GM18870 (cell line): ENCODE measurements at regions not wholly inside any gene's neighbourhood (a gene's known extent, or its start where the extent isn't known, plus 50 kb on each side); places are given as distances from the start of the nearest gene placed in this dataset.

Source experiments
- ATAC-seq: cut with Tn5 transposase; IDR thresholded peaks from one replicate; pipeline ENCODE4 v1.9.1; 2021; ENCODE audit warnings: moderate library complexity; ENCODE audit not compliant: unreplicated experiment

DNA sequence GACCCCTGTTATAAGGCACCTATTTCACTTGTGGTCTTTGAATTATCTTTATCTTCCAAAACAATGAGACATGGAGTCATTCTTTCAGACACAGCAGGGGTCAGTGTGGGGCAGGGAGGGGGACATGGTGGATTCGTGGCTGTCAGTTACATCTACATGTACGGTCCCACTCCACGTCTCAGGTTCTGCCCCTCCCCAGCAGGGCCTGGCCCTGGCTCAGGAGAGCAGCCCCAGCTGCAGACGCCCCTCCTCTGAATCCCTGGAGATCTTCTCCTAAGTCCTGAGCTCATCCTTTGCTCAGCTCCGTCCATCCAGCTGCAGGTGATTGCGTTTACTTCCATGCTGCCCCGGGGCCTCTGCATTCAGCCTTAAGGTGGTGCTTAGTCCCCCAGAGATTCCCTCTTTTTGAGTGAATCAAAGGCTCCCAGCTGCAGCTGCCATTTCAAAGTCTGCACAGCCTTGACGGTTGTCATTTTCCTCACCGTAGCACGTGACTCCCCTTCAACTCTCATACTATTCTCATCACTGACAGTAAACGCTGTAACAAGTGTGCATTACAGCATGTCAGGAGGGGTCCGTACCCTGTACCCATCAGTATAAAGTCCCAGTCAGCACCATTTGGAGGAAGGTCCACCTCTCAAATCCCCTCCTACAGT, 113.4 kb upstream of the TCERG1L start:
- ATAC-seq: no peak

GRCh38 chr10:131425752-131426533, 114.4 kb upstream of the TCERG1L start:
- ATAC-seq: no peak

GRCh38 chr10:131426534-131426898, 115.0 kb upstream of the TCERG1L start:
- ATAC-seq: no peak

DNA sequence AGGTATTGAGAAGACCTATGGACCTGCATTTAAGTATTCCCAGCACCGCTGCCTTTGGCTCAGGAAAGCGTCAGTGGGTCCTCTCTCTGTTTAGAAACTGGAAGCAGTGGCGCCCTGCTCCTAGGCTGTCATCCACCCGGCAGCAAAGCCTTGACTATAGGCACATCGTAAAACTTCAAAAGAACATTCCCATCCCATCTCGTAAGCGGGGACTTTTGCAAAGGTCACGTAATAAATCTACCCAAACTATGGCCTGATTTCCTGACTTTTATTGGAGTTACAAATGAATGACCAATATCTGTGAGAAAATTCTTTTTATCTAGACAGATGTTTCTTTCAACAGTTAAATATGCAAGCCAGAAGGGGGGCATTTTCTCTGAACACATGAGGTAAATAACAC, 115.8 kb upstream of the TCERG1L start:
- no peak for ATAC-seq

DNA sequence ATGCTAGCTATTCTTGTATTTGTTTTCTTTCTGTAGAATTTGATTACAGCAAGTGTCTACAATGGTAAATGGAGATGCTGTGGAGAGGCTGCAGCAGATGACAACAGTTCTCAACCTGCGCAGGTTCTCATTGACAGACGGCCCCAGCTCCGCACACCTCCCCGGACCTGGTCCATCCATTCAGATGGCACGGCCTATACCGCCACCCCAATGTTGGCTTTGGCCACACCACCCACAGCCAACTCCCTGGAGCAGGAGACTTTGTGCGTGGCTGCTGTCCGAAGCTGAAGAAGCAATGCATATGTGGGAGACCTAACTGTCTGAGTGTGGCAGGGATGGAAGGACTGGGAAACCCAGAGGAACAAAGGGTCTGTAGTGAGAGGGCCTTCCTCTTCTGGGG, 116.4 kb upstream of the TCERG1L start:
- ATAC-seq: no peak

DNA sequence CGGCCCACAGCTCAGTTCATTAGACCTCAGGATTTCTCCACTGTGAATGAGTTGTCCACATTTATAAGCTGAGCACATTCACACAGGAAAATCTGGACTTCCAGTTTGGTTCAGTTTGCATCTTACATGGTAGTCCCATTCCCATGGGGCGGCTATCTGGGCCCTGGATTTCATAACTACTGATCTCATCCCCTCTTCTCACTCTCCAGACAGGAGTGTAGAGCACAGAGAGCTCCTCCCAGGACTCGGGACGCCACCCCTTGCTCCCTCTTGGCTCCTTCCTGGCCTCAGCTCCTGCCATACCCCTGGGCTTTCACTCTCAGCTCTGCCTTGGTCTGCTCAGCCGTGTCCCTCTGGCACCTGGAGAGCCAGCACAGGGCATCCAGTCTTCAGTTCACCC, 117.6 kb upstream of the TCERG1L start:
- ATAC-seq: no peak

- no peak for ATAC-seq
These were observed 118.4 kb upstream of the TCERG1L start for GRCh38 chr10:131429942-131430341.

- ATAC-seq: no peak
These were observed 119.3 kb upstream of the TCERG1L start for GRCh38 chr10:131430716-131431412.

- no peak for ATAC-seq
These were observed 120.0 kb upstream of the TCERG1L start for GRCh38 chr10:131431533-131431932.

- ATAC-seq: no peak
These were observed 120.6 kb upstream of the TCERG1L start for GRCh38 chr10:131431978-131432690.

DNA sequence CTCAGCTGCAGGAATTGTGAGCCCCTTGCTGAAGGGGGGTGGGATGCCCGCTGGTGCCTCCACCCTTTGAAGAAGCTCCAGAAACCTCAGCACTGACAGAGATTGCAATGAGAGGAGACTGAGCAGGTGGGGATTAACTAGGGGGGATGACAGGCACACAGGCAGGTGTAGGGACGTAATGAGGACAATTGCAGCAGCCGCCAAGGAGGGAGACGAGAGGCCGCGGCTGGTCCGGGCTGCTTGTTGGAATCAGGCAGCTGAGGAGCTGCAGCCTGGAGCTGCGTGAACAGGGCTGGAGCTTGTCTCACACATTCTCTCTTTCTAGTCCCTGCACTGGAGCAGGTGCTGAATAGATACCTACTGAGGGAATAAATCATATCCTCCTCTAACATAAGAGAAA, 122.0 kb upstream of the TCERG1L start:
- no peak for ATAC-seq

GRCh38 chr10:131435232-131435631, 123.7 kb upstream of the TCERG1L start:
- no peak for ATAC-seq

DNA sequence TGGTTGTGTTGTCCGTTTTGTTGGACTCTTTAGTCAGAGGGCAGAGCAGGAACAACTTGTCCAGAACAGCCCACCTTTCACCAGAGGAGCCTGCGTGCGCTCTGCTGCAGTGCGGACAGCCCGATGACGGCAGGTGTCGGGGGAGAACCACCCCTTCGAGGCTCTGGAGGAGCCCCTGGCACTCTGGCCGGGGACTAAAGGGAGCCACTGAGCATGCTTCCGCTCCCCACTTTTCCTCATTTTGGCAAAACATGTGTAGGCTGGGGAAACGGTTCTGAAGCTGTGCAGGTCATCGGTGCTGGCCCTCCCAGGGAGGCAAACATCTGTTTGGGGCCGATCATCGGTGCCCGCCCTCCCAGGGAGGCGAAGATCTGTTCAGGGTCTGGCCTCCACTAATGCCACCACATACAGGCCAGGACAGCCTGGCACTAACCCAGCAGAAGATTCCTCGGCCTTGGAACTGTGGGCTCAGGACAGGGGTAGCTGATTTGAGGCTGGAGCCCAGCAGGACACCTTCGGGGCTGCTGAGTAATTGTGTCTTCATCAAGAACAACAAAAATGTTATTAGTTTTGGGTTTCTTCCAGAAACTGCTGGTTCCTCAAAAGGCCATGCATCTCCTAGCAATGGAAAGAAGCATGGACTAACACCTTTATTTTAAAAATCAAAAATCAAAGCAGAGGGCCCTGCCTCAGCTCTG, 124.4 kb upstream of the TCERG1L start:
- ATAC-seq: no peak

GRCh38 chr10:131436458-131436857, 124.9 kb upstream of the TCERG1L start:
- ATAC-seq: no peak

DNA sequence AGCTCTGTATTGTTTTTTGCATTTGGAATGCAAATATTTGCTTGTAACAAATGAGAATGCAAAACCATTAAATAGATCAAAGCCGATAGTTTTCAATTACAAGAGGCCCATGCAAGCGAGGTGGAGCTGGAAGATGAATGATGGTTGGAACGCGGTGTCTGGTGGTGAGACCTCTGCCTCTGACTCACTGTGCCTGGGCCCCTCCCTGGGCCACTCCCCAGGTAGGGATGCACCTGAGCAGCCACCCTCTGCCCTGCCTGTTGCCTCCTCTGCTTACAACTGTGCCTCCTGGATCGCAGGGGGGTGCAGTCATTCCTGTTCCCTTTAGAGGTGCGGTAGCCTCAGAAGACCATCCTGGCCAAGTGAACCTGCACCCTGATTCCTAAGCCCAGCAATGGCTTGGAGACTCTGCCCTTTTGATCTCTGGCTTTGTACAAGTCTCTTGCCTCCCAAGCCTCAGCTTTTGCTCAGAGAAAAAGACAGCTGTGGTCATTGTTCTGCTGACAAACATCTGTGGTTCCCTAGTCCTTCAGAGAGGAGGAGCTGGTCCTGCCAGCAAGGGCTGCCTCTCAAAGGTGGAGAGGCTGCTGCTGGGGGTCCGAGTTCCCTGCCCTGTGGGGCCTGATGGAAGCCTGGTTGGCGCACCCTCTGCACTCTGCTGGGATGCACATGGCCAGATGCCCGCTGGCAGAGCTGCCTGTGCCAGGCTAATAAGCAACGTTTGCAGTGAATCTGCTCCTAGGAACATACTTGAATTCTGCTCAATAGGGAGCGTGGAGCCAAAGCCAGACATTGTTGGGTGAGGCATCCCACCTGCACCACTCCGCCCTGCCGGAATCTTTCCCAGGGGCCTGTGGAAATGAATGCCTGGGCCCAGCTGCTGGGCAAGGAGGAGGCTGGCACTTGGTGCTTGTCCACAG, 126.3 kb upstream of the TCERG1L start:
- no peak for ATAC-seq

DNA sequence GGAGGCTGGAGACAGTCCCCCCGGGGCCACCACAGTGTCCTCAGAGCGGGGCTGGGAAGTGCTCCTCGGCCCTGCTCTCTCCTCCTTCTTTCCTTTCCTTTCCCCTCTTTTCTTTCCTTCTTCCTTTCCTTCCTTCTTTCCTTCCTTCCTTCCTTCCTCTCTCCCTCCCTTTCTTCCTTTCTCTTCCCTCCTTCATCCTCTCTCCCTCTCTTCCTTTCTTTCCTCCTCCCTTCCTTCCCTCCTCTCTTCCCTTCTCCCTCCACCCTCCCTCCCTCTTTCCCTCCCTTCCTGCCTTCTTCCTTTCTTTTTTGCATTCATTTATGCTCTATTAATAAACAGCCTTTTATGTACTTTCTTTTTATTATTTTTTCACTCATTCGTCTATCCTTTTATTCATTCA, 127.1 kb upstream of the TCERG1L start:
- ATAC-seq: no peak

GRCh38 chr10:131439705-131440104, 128.2 kb upstream of the TCERG1L start:
- no peak for ATAC-seq

DNA sequence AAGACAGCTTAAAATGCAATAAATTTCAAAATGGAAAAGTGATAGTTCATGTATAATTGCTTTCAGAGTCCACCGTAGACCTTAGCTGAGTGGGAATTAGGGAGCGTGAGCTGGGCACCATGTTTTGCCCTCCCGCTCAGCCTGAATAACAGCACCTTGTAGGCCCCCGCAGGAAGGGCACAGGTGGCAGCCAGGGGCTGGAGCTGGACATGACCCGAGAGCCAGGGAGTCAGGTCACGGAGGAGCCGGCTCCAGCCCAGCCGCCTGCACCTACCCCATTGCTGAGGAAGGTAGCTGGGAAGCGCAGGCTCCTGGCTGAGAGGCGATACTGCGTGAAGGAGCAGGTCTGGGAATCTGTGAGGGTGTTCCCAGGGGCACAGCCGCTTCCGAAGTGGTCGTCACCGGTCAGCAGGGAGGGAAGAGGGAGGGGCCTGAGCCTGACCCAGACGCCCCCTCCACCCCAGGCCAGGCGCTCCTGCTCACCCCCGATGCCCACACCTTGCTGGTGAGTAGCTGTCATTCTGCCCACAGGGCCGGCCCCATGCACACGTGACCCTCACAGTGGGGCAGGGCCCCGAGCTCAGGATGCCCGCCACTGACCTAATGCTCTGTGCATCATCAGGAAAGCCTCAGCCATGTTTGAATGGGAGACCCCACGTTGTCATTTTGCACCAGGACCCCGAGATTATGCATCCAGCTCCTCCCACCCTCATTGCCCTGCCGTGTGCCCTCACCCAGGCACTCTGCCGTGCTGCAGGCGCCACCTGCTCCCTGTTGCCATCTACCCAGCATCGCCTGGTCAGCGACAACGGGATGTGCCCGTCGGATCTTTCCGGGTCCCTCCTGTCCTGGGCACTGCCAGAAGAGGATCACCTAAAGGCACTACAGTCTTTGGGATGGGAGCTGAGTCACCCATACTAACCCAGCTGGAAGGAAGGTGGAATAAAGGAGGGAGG, 129.2 kb upstream of the TCERG1L start:
- no peak for ATAC-seq

GRCh38 chr10:131442271-131442670, 130.8 kb upstream of the TCERG1L start:
- no peak for ATAC-seq
